GM12874 (cell line): ENCODE measurements at regions not wholly inside any gene's neighbourhood (a gene's known extent, or its start where the extent isn't known, plus 50 kb on each side); places are given as distances from the start of the nearest gene placed in this dataset.

Source experiments
- CTCF ChIP-seq: IDR thresholded peaks from 2 replicates; pipeline ENCODE4 v1.5.1; 2011; ENCODE audit warnings: low read depth, mild to moderate bottlenecking, control low read depth, low read length, moderate library complexity; ENCODE audit not compliant: insufficient read depth

DNA sequence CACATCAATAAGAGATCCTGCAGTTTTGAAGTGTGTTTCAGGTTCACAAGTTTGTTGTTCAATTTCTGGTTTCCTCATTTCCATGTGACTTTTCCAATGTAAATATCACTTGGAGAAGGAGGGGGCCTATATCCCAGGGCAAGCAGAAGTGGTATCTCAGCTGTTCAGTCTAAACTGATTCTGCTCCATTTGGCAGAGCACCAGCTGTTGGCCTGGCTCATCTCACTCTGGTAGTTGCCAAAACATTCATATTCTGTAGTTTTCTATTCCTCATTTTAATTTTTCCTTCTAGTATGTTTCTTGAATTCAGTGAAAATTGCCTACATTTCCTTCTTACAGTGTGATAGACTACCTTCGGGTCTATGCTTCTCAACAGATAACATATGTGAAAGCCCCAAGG lies 101.8 kb upstream of the TAC1 start:
- no peak for TF ChIP-seq CTCF

- no peak for TF ChIP-seq CTCF
Observed at GRCh38 chr7:97635622-97636021, 96.3 kb upstream of the TAC1 start.

DNA sequence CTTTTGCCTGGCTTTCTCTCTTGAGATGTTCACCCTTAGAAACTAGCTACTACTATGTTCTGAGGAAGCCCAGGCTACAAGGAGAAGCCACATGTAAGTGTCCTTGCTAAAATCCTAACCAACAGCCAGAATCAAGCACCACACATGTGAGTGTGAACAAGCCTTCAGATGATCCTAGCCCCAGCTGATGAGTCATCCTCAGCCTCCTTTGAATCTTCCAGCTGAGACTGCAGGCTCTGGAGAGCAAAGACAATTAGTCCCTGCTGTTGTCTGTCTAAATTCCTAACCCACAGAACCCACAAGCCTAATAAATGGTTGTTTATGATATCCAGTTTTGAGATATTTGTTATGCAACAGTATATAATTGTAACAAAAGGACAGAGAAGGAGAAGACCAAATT lies 92.8 kb upstream of the TAC1 start:
- no peak for TF ChIP-seq CTCF

- no peak for TF ChIP-seq CTCF
Observed at GRCh38 chr7:97659363-97660045, 72.4 kb upstream of the TAC1 start.

GRCh38 chr7:97667359-97667758 lies 64.5 kb upstream of the TAC1 start:
- no peak for TF ChIP-seq CTCF

- no peak for TF ChIP-seq CTCF
Observed at GRCh38 chr7:97671571-97671970, 60.3 kb upstream of the TAC1 start.

DNA sequence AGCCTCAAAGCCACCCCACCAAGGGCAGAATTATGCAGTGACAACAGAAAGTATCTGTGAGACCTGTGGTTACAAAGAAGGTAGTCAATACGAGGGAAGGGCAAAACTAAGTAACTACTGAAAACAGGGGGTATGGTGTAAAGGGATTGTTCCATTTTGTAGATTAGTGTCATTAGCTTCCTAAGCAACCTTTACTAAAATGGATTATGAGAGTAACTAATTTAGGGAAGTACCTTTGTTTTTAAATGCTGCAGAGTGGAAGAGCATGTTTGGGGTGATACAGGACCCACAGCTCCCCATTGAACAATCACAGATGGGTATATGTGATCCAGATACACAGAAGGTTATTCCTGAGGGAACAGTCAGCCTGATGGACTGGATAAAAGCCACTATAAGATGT lies 51.3 kb upstream of the TAC1 start:
- no peak for TF ChIP-seq CTCF
